GM18507 (cell line): ENCODE measurements at regions not wholly inside any gene's neighbourhood (a gene's known extent, or its start where the extent isn't known, plus 50 kb on each side); places are given as distances from the start of the nearest gene placed in this dataset.
"Not testable (repeated sequence)": the region's sequence is repeated elsewhere in the genome, so short reads cannot be mapped to it uniquely, and the experiment has no call there.

Experiments used
- DNase-seq: peaks from one replicate; pipeline ENCODE4 v3.0.0; 2011; ENCODE audit warnings: low read depth; ENCODE audit not compliant: insufficient read length; ENCODE audit errors: extremely low spot score
- FAIRE-seq: peaks from 2 replicates; lab custom pipeline; 2011; peaks lifted over from hg19 to GRCh38; lab: Jason Lieb, UNC

DNA sequence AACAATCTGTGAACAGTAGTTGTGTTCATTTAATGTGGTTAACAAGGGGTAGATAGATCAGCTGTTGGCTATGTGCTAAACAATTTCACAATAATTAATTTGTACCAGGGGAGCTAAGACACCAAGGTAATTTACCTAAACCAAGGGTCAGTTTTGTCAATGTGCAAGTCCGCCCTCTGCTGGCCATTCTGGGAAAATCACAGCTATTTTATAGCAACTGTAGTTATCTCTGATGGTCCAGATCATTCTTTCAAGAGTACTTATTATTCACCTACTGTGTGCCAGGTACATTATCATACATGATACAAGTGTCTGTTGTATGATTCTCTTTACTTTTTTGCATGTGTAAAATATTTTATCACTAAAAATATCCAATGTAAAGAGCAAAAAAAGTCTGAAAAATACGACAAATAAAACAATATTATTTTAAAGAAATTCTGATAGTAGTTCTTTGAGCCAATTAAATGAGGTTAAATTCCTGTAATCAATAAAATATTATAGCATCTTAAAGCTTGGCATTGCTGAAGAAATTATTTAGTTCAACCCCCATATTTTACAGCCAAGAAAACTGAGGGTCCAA lies 312.3 kb upstream of the FAM78B start:
- DNase-seq: no peak
- FAIRE-seq: peak; percentile 76

DNA sequence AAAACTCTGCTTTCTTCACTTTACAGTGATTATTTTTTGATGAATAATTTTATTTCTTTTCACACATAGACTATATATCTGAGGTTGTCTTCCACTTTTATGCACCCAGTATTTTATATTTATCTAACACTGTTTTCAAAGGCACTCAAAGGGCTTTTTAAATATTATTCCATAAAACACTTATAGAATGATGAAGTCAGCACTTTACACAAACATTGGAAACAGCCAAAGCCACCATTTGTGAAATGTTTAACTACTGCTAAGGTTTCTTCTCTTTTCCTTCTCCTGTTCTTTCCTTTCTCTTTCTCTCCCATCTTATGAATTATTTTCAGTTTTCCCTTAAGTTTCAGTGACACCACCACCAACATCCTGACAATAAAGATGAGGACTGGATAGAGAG lies 317.7 kb upstream of the FAM78B start:
- DNase-seq (no peak), FAIRE-seq (no peak)

DNA sequence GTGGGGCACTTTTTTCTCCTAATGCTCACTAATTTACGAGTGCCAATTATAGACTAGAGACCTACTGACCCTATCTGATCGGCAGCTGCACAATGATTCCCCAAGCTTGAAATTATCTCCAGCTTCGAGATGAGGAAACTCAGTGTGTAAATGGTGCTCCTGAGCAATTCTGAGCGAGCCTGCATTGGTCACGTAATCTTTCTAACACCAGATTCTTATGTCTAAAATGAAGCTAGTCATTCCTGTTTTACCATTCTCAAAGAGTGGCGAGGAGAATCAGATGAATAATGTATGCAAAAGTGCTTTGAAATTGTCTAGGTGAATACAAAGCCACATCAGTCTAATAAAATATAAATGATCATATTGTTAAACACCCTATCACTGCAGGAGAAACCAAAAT lies 318.1 kb upstream of the FAM78B start:
- no peak for FAIRE-seq
- no peak for DNase-seq

DNA sequence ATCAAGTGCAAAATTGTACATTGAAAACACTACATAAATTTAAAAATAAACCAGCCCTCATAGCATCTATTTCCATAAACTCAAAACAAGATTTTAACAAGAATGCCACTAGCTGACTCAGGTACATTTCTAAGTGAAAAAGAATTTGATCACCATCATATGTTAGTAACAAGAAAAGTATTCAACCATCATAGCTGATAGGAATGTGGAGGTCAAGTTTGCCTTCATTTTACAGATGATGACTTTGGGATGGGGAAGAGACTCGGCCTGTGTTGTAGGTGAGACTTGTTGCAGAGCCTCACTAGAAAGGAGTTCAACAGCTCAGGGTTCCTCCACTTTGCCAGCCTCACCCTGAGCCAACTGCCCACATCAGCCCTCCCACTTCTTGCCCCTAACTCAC lies 318.8 kb upstream of the FAM78B start:
- DNase-seq: no peak

DNA sequence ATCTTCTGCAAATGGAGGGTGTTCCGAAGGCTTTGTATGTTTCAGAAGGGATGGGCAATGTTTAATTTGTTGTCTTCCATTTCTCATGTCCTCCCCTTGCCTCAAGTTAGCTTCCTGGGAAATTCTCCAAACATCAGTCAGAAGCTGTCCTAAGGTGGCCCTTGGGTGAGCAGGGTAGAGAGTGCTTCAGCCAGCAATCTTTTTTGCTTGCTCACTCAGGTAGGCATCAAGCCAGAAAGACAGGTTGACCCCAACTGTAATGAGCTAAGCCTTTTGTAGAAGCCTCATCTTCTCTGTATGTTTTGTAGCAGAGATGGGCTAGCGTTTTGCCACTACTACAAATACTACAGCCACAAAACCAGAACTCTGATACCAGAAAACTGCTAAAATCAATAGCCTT lies 321.5 kb upstream of the FAM78B start:
- no peak for FAIRE-seq
- no peak for DNase-seq

More for the DNA sequence above, 318.8 kb upstream of the FAM78B start:
- FAIRE-seq: no peak

DNA sequence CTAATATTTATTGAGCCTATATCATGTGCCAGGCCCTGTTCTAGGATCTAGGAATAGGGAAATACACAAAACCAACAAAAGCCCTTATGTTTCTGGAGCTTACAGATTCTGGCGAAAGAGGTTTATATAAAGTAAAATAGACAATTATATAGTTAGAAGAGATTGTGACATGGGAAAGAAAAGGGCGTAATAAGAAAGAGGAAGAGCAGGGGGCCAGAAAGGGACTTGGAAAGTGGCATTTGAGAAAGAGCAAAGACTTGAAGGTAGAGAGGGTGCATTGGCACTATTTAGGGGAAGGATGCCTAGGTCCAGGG lies 322.5 kb upstream of the FAM78B start:
- no peak for FAIRE-seq

DNA sequence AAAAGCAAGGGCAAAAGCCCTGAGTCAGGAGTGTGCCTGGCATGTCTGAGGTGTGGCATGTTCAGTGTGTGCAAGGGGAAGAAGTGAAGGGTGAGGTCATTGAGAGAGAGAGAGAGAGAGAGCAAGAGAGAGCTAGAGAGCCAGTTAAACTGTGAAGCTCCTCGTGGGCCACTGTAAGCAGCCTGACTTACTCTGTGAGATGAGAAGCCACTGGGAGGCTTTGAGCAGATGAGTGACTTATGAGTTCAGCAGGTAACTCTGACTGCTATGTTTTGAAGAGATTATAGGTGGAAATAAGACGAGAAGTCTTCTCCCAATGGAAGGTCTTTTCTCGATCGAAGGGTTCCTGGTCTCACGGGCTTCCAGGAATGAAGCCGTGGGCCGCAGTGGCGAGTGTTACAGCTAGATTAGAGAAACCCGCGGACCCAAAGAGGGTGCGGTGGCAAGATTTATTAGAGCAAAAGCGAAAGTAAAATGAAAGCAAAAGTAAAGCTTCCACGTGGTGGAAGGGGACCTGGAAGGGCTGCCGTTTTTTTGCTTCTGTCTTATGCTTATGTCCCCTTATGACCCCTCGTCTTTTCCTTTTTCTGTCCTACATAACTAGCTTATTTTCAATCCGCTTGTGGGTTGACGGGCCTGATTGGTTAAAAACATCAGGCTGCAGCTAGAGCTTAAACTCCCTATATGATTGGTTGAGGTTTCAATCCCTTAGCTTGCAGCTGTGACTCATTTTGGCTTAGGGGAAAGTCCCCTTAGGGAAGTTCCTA lies 323.1 kb upstream of the FAM78B start:
- FAIRE-seq: peak; percentile 95
- no peak for DNase-seq

More for the DNA sequence above, 322.5 kb upstream of the FAM78B start:
- DNase-seq: no peak

DNA sequence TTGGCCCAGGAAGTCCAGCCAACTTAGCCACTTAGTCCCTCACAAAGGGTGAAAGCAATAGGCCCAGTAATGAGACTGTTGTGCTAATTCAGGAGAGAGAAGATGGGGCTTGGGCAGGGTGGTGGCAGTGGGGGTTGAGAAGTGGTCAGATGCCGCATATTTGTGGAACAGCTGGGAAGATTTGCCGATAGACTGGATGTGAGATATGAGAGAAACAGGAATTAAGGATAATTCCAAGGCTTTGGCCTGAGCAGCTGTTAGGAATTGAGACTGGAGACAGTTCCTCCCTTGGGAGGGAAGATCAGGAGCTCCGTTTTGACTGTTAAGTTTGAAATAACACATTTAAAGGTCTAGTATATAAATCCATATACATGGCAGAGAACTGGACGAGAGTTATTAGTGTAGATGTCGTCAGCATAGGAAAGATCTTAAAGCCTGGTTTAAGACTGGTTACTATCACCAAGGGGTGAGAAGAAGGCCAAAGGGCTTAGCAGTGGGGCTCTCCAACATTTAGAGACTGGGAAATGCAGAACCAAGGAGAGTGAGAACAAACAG lies 323.7 kb upstream of the FAM78B start:
- FAIRE-seq (no peak), DNase-seq (no peak)

DNA sequence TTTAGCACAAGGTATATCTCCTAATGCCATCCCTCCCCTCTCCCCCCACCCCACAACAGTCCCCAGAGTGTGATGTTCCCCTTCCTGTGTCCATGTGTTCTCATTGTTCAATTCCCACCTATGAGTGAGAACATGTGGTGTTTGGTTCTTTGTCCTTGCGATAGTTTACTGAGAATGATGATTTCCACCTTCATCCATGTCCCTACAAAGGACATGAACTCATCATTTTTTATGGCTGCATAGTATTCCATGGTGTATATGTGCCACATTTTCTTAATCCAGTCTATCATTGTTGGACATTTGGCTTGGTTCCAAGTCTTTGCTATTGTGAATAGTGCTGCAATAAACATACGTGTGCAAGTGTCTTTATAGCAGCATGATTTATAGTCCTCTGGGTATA lies 327.0 kb upstream of the FAM78B start:
- not testable (repeated sequence) for FAIRE-seq, DNase-seq

DNA sequence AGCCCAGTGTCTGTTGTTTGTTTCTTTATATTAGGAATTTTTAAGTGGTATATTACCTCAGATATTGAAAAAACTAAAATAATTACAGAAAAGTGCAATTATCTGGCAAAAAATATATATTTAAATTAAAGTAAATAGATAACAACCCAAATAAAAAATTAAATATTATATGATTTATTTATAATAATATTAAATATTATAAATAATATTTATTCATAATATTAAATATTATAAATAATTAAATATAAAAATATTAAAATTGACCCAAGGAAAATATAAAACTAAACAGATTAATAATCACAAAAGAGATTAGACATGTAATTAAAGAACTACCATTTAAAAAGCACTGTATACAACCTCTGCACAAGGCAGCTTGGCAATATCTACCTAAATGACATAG lies 331.9 kb upstream of the POGK start:
- FAIRE-seq: no peak

DNA sequence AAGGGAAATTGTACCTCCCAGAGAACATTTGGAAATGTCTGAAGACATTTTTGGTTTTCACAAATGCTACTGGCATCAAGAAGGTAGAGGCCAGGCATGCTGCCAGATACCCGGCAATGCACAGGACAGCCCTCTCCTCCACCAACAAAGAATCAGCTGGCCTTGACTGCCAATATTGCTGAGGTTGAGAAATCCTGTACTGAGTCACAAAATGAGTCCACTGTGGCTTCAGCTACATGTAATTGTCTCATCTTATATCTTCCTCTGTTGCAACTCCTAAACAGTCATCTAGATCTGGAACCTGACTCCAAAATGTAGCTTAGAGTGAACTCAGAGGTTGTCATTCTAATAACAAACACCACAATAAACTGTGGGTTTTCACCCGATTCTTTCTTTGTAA lies 327.5 kb upstream of the POGK start:
- no peak for FAIRE-seq

More for the DNA sequence above, 331.9 kb upstream of the POGK start:
- DNase-seq: no peak

DNA sequence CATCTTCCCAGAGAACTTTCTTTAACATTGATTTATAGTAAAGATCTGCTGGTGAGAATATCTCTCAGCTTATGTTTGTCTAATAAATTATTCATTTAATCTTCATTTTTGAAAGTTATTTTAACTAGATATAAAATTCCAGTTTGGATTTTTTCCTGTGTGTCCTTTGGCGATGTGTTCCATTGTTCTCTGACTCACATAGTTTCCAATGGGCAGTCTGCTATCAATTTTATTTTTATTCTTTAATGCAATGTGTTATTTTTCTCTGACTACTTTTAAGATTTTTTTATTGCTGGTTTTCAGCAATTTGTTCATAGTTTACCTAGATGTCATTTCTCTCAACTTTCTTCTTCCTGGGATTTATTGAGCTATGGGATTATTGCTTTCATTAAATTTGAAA lies 325.2 kb upstream of the POGK start:
- DNase-seq: no peak
- FAIRE-seq: no peak

More for the DNA sequence above, 327.5 kb upstream of the POGK start:
- no peak for DNase-seq

DNA sequence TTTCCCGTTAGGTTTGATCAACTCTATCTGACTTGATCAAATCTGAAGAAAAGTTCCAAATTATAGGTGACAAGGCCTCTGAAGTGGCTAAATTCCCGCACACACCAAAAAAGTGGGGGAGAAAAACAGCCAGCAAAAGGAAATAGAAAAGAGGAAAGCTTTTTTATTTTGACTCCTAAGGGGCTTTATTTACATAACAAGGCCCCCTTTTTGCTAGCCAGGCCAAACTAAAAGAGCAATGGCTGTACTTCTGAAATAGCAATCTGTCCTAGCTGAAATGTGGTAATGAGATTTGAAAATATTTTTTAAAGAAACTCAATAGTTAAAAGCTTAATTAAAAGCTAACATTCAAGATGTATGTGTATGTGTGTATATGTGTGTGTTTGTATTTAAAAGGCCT lies 311.5 kb upstream of the POGK start:
- DNase-seq (no peak), FAIRE-seq (no peak)

DNA sequence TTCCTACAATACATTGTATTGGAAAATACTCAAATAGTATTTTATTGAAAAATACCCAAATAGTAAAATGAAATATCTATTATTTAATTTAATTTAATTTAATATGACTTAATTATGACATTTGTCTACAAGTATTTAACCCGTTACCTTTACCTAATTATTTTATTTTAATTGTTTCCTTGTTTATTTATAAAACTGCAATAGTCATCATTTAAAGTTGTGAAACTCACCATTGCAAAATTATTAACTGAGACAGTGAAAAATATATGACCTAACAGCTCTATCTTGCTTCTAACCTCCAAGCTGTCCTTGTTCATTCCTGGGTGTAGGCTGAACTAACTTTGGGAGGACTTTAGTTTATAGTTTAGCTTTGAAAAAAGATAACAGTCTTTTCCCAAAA lies 300.6 kb upstream of the POGK start:
- FAIRE-seq (no peak), DNase-seq (no peak)

DNA sequence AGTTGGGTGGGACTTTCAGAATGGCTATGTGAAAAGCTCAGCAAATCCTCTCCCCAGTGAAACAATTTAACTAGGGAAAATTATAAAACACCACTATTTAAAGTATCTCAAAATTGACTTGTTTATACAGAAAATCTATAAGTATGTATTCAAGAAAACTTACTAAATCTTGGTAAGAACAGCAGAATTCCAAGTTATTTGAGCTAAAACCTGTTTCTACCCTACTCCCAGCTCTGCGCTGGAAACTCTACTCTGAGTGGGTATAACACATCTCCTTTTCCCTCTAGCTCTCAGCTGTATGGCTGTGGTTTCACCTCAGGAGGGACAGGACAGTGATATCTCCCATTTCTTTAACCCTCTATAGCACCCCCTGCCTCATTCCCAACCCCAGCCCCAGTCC lies 295.2 kb upstream of the POGK start:
- no peak for DNase-seq
- no peak for FAIRE-seq

DNA sequence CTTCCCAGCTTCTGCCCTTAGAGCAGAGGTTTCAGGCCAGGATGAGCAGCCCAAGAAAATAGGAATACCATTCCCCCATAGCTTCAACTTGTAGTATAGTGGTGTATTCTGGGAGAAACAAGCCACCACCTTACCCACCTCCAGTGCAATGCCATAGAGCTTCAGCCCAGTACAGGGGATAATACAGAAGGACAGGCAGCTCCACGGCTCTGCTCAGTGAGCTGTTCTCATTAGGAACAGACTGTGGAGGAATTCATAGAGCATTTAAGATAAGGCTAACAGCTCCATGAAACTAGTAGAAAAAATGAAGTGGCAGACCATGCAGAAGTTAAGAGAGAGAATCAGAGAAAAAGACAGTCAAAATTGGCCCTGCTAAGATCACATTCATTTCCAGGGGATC lies 294.7 kb upstream of the POGK start:
- no peak for DNase-seq
- FAIRE-seq: no peak

DNA sequence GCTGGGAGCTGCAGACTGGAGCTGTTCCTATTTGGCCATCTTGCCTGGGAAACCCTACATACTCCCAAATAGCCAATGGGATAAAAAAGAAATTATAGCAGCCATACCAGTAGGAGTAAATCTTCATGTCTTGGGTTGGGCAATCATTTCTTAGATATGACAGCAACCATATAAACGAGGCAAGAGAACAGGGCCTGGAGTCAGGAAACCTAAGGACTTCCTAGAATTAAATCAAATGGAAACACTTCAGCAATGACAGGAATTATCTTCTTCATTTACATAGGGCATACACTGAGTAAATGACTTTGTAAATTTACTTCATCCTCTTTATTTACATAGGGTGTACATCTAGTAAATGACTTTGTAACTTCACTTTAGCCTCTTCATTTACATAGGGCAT lies 286.6 kb upstream of the POGK start:
- FAIRE-seq (no peak), DNase-seq (no peak)

DNA sequence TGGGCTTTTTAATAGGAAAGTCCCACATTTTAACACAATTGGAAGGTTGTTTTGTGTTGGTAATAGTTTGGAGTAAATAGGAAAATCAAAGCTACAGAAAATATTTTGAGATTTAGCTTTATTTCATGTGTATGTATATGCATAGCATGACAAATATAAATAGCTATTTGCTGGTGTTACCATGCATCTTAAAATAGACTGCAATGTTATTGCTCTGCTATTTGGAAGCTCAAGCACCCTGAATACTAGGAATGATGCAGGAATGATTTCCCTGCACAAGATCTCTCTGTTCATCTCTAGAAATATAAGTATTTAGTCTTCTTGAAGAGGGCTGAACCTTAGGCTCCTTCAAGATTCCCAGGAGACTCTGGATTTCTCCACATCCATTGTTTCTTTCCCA lies 268.3 kb upstream of the POGK start:
- no peak for FAIRE-seq
- no peak for DNase-seq

DNA sequence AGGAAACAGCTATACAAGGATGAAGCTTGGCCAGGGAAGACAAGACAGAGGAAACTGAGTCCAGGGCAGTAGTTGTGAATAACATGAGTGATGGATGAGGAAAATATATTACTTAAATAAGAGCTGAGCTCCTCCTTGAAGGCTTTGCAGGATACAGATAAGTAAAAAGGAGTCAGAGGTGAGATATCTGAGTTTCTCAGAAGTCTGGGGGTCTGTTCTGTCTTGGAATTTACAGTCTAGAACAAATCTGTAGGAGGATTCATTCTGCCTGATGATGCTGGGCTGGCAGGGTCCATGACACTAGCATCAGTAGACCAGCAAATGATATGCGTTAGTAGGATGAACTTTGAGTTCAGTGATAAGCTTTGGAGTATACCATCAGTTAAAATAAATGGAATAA lies 266.1 kb upstream of the POGK start:
- FAIRE-seq (no peak), DNase-seq (no peak)

DNA sequence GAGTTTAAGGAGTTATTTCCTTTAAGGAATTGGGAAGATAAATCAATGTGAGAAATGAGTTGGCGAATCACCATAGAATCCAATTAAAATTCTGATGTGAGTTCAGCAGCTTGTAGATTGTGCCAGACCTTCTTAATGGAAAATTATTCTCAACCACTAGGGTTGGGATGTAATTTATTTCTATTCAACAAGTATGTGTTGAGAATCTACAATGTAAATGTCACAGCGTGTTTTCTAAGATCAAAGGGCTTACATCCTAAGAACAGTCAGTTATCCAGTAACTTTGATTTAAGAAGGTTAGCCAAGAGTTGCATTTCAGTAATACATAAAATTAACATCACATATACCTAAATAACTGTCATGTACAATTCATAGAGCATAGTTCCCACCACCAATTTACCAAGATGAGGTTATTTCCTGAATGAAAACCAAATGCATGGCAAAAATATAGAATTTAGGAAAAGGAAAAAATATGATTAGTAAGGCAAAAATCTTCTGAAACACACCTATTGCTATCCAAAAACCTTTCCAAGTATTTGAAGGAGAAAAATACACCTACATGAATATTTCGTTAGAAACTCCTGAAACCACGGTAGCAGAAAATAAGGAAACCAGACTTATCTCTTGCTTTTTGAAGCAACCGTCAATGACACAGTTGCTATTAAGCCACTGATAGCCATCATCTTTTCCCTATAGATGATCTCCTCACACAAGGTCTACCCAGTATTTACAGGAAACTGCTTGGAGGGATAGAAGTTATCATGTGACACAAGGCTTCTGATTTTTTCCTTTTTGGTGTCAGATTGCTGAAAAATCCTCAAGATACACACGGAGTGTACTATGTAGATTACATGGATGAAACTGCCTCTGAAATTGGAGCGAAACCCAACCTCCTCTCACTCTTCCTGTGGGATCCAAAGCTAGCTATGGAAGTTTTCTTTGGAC lies 259.4 kb upstream of the POGK start:
- FAIRE-seq (no peak), DNase-seq (no peak)
